Endothelial cell of umbilical vein (primary cell): ENCODE measurements at regions not wholly inside any gene's neighbourhood (a gene's known extent, or its start where the extent isn't known, plus 50 kb on each side); places are given as distances from the start of the nearest gene placed in this dataset.

Source experiments
- BruUV-seq: library from RNA; stranded (reverse); fragments of 400-500 nt; replicated peaks from 2 replicates; lab custom pipeline; 2021; lab: Mats Ljungman, UMichigan
- CTCF ChIA-PET: fragments of 300-600, 350-600 bp; sonication (Branson Sonifier 250); formaldehyde crosslinking; loops from one replicate; lab custom pipeline; 2021; ENCODE audit warnings: antibody characterized with exemption, inconsistent platforms; lab: Charles Lee
- POLR2A ChIA-PET: fragments of 300-600, 350-600 bp; sonication (Branson Sonifier 250); formaldehyde crosslinking; loops from one replicate; lab custom pipeline; 2021; ENCODE audit warnings: antibody characterized with exemption, inconsistent platforms; lab: Charles Lee
- DNase-seq: peaks from one replicate; pipeline ENCODE4 v3.0.0-alpha.2; 2011; ENCODE audit warnings: low read depth, low spot score
- FAIRE-seq: peaks from 2 replicates; lab custom pipeline; 2011; peaks lifted over from hg19 to GRCh38; lab: Jason Lieb, UNC
- H2AFZ ChIP-seq: 2 replicates; pipeline ENCODE4 v1.6.0; 2012; ENCODE audit warnings: low read depth, low read length, control low read depth, inconsistent platforms
- H3K27ac ChIP-seq: 2 replicates; pipeline ENCODE4 v1.5.1; 2011; ENCODE audit warnings: low read depth, mild to moderate bottlenecking, control low read depth, low read length, moderate library complexity; ENCODE audit not compliant: insufficient read depth
- H3K27me3 ChIP-seq, 2 experiments: 2 replicates each; pipeline versions ENCODE4 v1.6.0 to v1.6.1; 2011; ENCODE audit warnings: low read length in 2 of 2, mixed read lengths in 1 of 2; ENCODE audit not compliant: control insufficient read depth in 2 of 2, insufficient read depth in 2 of 2
- H3K36me3 ChIP-seq, 2 experiments: 2 replicates in 1 of 2; 3 replicates in 1 of 2; pipeline ENCODE4 v1.5.1; 2011; ENCODE audit warnings: low read length in 2 of 2, mild to moderate bottlenecking in 1 of 2, moderate library complexity in 1 of 2; ENCODE audit not compliant: control insufficient read depth in 2 of 2, insufficient read depth in 2 of 2; ENCODE audit errors: extremely low read depth in 1 of 2
- H3K4me1 ChIP-seq: 3 replicates; pipeline ENCODE4 v1.5.1; 2011; ENCODE audit warnings: mild to moderate bottlenecking, low read length; ENCODE audit not compliant: control insufficient read depth, insufficient read depth; ENCODE audit errors: extremely low read depth
- H3K4me2 ChIP-seq: 2 replicates; pipeline ENCODE4 v1.6.1; 2011; ENCODE audit warnings: low read length, control low read depth, mixed read lengths; ENCODE audit not compliant: insufficient read depth
- H3K4me3 ChIP-seq, 3 experiments: fragments of 200-600 bp in 1 of 3; sonication (generic), shearing (Covaris generic) in 1 of 3; replicated peaks in 1 of 3; 2 replicates each; pipeline ENCODE4 v1.5.1; 2011 to 2016; ENCODE audit warnings: control low read depth in 3 of 3, low read length in 3 of 3, mild to moderate bottlenecking in 2 of 3, inconsistent platforms in 1 of 3, low read depth in 1 of 3, moderate library complexity in 1 of 3; ENCODE audit not compliant: insufficient read depth in 1 of 3
- H3K79me2 ChIP-seq: 2 replicates; pipeline ENCODE4 v1.6.0; 2012; ENCODE audit warnings: low read length, inconsistent platforms; ENCODE audit not compliant: control insufficient read depth, insufficient read depth
- H3K9ac ChIP-seq: replicated peaks from 2 replicates; pipeline ENCODE3; 2011; ENCODE audit warnings: low read length, control low read depth; ENCODE audit not compliant: insufficient read depth; ENCODE audit errors: extremely low read depth
- H3K9me1 ChIP-seq: replicated peaks from 3 replicates; pipeline ENCODE4 v1.6.0; 2011; ENCODE audit warnings: mild to moderate bottlenecking, low read length; ENCODE audit not compliant: control insufficient read depth, insufficient read depth; ENCODE audit errors: extremely low read depth
- H3K9me3 ChIP-seq: replicated peaks from 2 replicates; pipeline ENCODE4 v1.5.1; 2012; ENCODE audit warnings: low read length, inconsistent platforms; ENCODE audit not compliant: control insufficient read depth, insufficient read depth
- H4K20me1 ChIP-seq: replicated peaks from 2 replicates; pipeline ENCODE3; 2011; ENCODE audit warnings: mild to moderate bottlenecking, low read length; ENCODE audit not compliant: control insufficient read depth, insufficient read depth; ENCODE audit errors: extremely low read depth
- EZH2 ChIP-seq: IDR thresholded peaks from 2 replicates; pipeline ENCODE4 v1.6.1; 2012; ENCODE audit warnings: borderline replicate concordance, low read depth, mild to moderate bottlenecking, moderate library complexity, low read length, inconsistent platforms; ENCODE audit not compliant: severe bottlenecking
- FOS ChIP-seq: IDR thresholded peaks from 2 replicates; pipeline ENCODE4 v1.6.1; 2011; ENCODE audit warnings: mild to moderate bottlenecking, low read length, moderate library complexity, borderline replicate concordance; ENCODE audit not compliant: insufficient read depth
- GATA2 ChIP-seq: IDR thresholded peaks from 2 replicates; pipeline ENCODE4 v1.7.0; 2011; ENCODE audit warnings: low read depth, mild to moderate bottlenecking, moderate library complexity, mixed read lengths, low read length; ENCODE audit not compliant: insufficient read length, insufficient read depth
- JUN ChIP-seq: IDR thresholded peaks from 2 replicates; pipeline ENCODE4 v1.6.1; 2011; ENCODE audit warnings: borderline replicate concordance, low read depth; ENCODE audit not compliant: insufficient read length, insufficient read depth
- MYC ChIP-seq: IDR thresholded peaks from one replicate; pipeline ENCODE4 v1.6.1; 2011; ENCODE audit warnings: mild to moderate bottlenecking, low read depth, low read length
- POLR2A ChIP-seq: IDR thresholded peaks from 2 replicates; pipeline ENCODE4 v1.6.1; 2012; ENCODE audit warnings: low read depth, mild to moderate bottlenecking, control low read depth, low read length
- POLR2AphosphoS5 ChIP-seq: IDR thresholded peaks from 2 replicates; pipeline ENCODE4 v1.6.1; 2012; ENCODE audit warnings: low read depth, mild to moderate bottlenecking, control low read depth, low read length, moderate library complexity; ENCODE audit not compliant: insufficient read depth
- dilution Hi-C: fragments of 300-500 bp; cut with MboI; formaldehyde crosslinking; loops from one replicate; pipeline ENCODE4 v1.15.0; 2019; ENCODE audit warnings: low sequenced_read_pairs; ENCODE audit not compliant: extremely low pct_ligation_motif_present
- intact Hi-C: fragments of 100-400 bp; cut with micrococcal nuclease; formaldehyde crosslinking; loops from one replicate; pipeline ENCODE4 v1.10.0; 2022
- TF ChIP-seq, protein P1 (sequence below), 2 donors: IDR thresholded peaks; 1 replicate in 1 of 2; 2 replicates in 1 of 2; pipeline ENCODE4 v1.5.1; 2011; ENCODE audit warnings: low read length in 2 of 2, mild to moderate bottlenecking in 2 of 2, moderate library complexity in 2 of 2, control low read depth in 1 of 2, inconsistent platforms in 1 of 2, low read depth in 1 of 2; ENCODE audit not compliant: insufficient read depth in 1 of 2; ENCODE audit errors: extremely low read depth in 1 of 2
- TF ChIP-seq, protein P2 (sequence below): IDR thresholded peaks from 2 replicates; pipeline ENCODE4 v1.6.1; 2011; ENCODE audit not compliant: insufficient read depth, insufficient read length

DNA sequence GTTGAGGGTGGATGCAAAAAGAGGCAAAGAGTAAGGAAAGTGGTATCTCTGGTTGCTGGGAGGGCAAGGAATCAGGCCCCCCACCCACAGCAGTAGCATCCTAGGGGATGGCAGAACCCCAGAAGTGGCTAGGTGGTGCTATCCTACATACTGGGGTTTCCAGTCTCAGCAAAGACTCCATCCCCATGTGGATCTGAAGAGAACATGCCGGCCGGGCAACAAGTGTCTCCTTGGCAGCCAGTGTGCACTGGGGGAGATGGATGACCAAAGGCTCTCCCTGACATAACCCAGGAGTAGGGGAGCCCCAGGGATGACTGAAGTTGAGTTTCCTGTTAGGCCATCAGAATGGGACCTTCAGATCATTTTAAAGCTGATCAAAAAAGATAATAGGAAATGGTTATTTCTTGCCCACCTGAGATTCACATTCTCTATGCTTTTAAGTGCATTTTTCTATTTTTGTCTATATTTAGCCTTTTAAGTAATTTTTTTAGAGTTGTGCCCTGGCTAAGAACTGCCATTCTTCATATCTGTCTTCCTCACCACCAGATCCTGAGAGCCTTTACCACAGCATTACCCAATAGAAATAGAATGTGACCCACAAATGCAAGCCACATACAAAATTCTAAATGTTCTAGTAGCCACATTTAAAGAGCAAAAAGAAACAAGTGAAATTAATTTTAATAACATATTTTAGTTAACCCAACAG is 78.7 kb upstream of the SMIM23 start:
- intact Hi-C loops (loop anchor here (2.0 kb wide), 1 partner anchor 66 kb away; no protein-coding TSS in a partner anchor), dilution Hi-C loops (no loop called here)
- H3K9me1 ChIP-seq: no peaks in the 10 kb centered on the region
- H3K27ac ChIP-seq: no peak overlapping the region
- DNase-seq (no peak), FAIRE-seq (no peak)
- H3K27me3 ChIP-seq: peaks cover 4% of the 10 kb centered on the region in 2 experiments
- TF ChIP-seq GATA2: no peak
- TF ChIP-seq POLR2A: no peak
- TF ChIP-seq MYC: no peak
- TF ChIP-seq EZH2: no peak
- TF ChIP-seq POLR2AphosphoS5: no peak
- TF ChIP-seq, protein P1, sequence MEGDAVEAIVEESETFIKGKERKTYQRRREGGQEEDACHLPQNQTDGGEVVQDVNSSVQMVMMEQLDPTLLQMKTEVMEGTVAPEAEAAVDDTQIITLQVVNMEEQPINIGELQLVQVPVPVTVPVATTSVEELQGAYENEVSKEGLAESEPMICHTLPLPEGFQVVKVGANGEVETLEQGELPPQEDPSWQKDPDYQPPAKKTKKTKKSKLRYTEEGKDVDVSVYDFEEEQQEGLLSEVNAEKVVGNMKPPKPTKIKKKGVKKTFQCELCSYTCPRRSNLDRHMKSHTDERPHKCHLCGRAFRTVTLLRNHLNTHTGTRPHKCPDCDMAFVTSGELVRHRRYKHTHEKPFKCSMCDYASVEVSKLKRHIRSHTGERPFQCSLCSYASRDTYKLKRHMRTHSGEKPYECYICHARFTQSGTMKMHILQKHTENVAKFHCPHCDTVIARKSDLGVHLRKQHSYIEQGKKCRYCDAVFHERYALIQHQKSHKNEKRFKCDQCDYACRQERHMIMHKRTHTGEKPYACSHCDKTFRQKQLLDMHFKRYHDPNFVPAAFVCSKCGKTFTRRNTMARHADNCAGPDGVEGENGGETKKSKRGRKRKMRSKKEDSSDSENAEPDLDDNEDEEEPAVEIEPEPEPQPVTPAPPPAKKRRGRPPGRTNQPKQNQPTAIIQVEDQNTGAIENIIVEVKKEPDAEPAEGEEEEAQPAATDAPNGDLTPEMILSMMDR (IDR thresholded peaks at IDR 0.05; ENCODE audit: extremely low read depth in 1 of 2, insufficient read depth in 1 of 2, low read depth in 1 of 2, low read length in 2 of 2): no peak
- no peak for TF ChIP-seq JUN
- TF ChIP-seq FOS: no peak
- TF ChIP-seq, protein P2, sequence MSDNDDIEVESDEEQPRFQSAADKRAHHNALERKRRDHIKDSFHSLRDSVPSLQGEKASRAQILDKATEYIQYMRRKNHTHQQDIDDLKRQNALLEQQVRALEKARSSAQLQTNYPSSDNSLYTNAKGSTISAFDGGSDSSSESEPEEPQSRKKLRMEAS: no peak
- no peak overlapping the region for H3K4me3 ChIP-seq
- H2AFZ ChIP-seq: no peak overlapping the region
- H3K79me2 ChIP-seq: no peaks in the 10 kb centered on the region
- H3K4me2 ChIP-seq: no peak overlapping the region
- ChIA-PET CTCF (interaction anchor here (1.0 to 1.3 kb wide), 2 partner anchors 12 to 77 kb away, joined by 3 to 4 read pairs; no protein-coding TSS in a partner anchor), POLR2A (no interaction called here)
- H3K4me1 ChIP-seq: no peaks in the 10 kb centered on the region
- H4K20me1 ChIP-seq: no peaks in the 10 kb centered on the region
- no peak overlapping the region for H3K9ac ChIP-seq
- BruUV-seq: no TSS peak
- no peaks in the 10 kb centered on the region for H3K36me3 ChIP-seq
- H3K9me3 ChIP-seq: no peaks in the 10 kb centered on the region
